Neural progenitor cell (in vitro differentiated cells): ENCODE measurements at regions not wholly inside any gene's neighbourhood (a gene's known extent, or its start where the extent isn't known, plus 50 kb on each side); places are given as distances from the start of the nearest gene placed in this dataset.

Experiments
- CTCF ChIP-seq: fragments of 200-600 bp; sonication (generic); IDR thresholded peaks from 2 replicates; pipeline ENCODE4 v1.5.1; 2017; ENCODE audit warnings: antibody characterized with exemption, mild to moderate bottlenecking
- EZH2 ChIP-seq: fragments of 200-600 bp; sonication (generic); IDR thresholded peaks from 2 replicates; pipeline ENCODE4 v1.6.1; 2017; ENCODE audit warnings: antibody characterized with exemption, mild to moderate bottlenecking, moderate library complexity
- EZH2phosphoT487 ChIP-seq: fragments of 200-600 bp; sonication (generic); IDR thresholded peaks from 2 replicates; pipeline ENCODE4 v1.6.1; 2017; ENCODE audit warnings: antibody characterized with exemption

GRCh38 chr2:83079007-83079406 lies 1380.1 kb downstream of the SUCLG1 start:
- TF ChIP-seq CTCF, result no peak
- no peak for TF ChIP-seq EZH2
- no peak for TF ChIP-seq EZH2phosphoT487
